ENCODE measurements at regions not wholly inside any gene's neighbourhood (a gene's known extent, or its start where the extent isn't known, plus 50 kb on each side); places are given as distances from the start of the nearest gene placed in this dataset.

GRCh38 chr3:124453189-124453588, 277.1 kb upstream of the UMPS start:
- no peak for TF ChIP-seq CTCF (IDR thresholded peaks at IDR 0.05)
- peaks cover 7 to 14% (median 13%) of the 10 kb centered on the region in 3 donors for H3K27me3 Mint-ChIP-seq (ENCODE audit: low read depth in 3 of 3)

GRCh38 chr3:124455891-124456290, 274.4 kb upstream of the UMPS start:
- H3K27ac Mint-ChIP-seq = no peak overlapping the region
- Histone ChIP-seq H3K27me3 (ENCODE audit: control insufficient read depth in 2 of 2, insufficient read depth in 2 of 2, low read length in 2 of 2) (peaks cover 0 to 5% of the 10 kb centered on the region in 2 donors), H3K4me3 (replicated peaks in 1 of 3; ENCODE audit: low read depth in 2 of 3, low read length in 3 of 3) (no peak overlapping the region), H3K79me2 (ENCODE audit: insufficient read depth, low read length) (no peaks in the 10 kb centered on the region), H3K27ac (ENCODE audit: low read depth in 1 of 2, low read length in 2 of 2) (no peak overlapping the region), H3K9ac (ENCODE audit: insufficient read depth, low read length, poor library complexity, severe bottlenecking) (no peak overlapping the region), H3K9me3 (replicated peaks in 1 of 2; ENCODE audit: control insufficient read depth in 1 of 2, insufficient read depth in 1 of 2, low read length in 2 of 2) (no peaks in the 10 kb centered on the region), H3K4me1 (ENCODE audit: control insufficient read depth in 1 of 2, insufficient read depth in 2 of 2, low read length in 2 of 2) (no peaks in the 10 kb centered on the region), H4K20me1 (ENCODE audit: insufficient read depth, low read length) (no peaks in the 10 kb centered on the region), H2AFZ (ENCODE audit: insufficient read depth, low read depth, low read length, poor library complexity, severe bottlenecking) (no peak overlapping the region), H3K36me3 (replicated peaks in 1 of 2; ENCODE audit: control insufficient read depth in 1 of 2, insufficient read depth in 2 of 2, low read length in 2 of 2) (no peaks in the 10 kb centered on the region), H3K4me2 (replicated peaks; ENCODE audit: extremely low read depth, low read length, poor library complexity, severe bottlenecking) (no peak overlapping the region)
- intact Hi-C loops (cut with micrococcal nuclease) = no loop called here
- peaks cover 9 to 14% (median 9%) of the 10 kb centered on the region in 3 donors for H3K27me3 Mint-ChIP-seq (ENCODE audit: low read depth in 3 of 3)
- peaks cover 0 to 2% (median 0%) of the 10 kb centered on the region in 7 donors for H3K9me3 Mint-ChIP-seq
- no peak for DNase-seq
- peaks cover 5% of the 10 kb centered on the region for H3K4me1 Mint-ChIP-seq
- H3K4me3 Mint-ChIP-seq = no peak overlapping the region
- no peak for TF ChIP-seq CTCF (IDR thresholded peaks at IDR 0.05)
- H3K36me3 Mint-ChIP-seq = no peaks in the 10 kb centered on the region

More at GRCh38 chr3:124453189-124453588, 277.1 kb upstream of the UMPS start:
- no CpG with 5 or more reads among the region's 4 CpGs for WGBS (ENCODE audit: insufficient coverage)
- Histone ChIP-seq H3K4me3 (replicated peaks in 1 of 3; ENCODE audit: low read depth in 2 of 3, low read length in 3 of 3) (no peak overlapping the region), H3K9ac (ENCODE audit: insufficient read depth, low read length, poor library complexity, severe bottlenecking) (no peak overlapping the region), H3K27ac (ENCODE audit: low read depth in 1 of 2, low read length in 2 of 2) (no peak overlapping the region), H3K36me3 (replicated peaks in 1 of 2; ENCODE audit: control insufficient read depth in 1 of 2, insufficient read depth in 2 of 2, low read length in 2 of 2) (no peaks in the 10 kb centered on the region), H3K4me1 (ENCODE audit: control insufficient read depth in 1 of 2, insufficient read depth in 2 of 2, low read length in 2 of 2) (no peaks in the 10 kb centered on the region), H3K27me3 (ENCODE audit: control insufficient read depth in 2 of 2, insufficient read depth in 2 of 2, low read length in 2 of 2) (no peaks in the 10 kb centered on the region), H2AFZ (ENCODE audit: insufficient read depth, low read depth, low read length, poor library complexity, severe bottlenecking) (no peak overlapping the region), H3K4me2 (replicated peaks; ENCODE audit: extremely low read depth, low read length, poor library complexity, severe bottlenecking) (no peak overlapping the region), H3K79me2 (ENCODE audit: insufficient read depth, low read length) (no peaks in the 10 kb centered on the region), H3K9me3 (replicated peaks in 1 of 2; ENCODE audit: control insufficient read depth in 1 of 2, insufficient read depth in 1 of 2, low read length in 2 of 2) (no peaks in the 10 kb centered on the region), H4K20me1 (ENCODE audit: insufficient read depth, low read length) (no peaks in the 10 kb centered on the region)
- no peak for DNase-seq
- H3K4me1 Mint-ChIP-seq = peaks cover 5% of the 10 kb centered on the region
- no peaks in the 10 kb centered on the region for H3K36me3 Mint-ChIP-seq
- no peak overlapping the region for H3K4me3 Mint-ChIP-seq
- peaks cover 0 to 3% (median 0%) of the 10 kb centered on the region in 7 donors for H3K9me3 Mint-ChIP-seq
- H3K27ac Mint-ChIP-seq = peak overlapping the region in 1 of 7 donors; percentile 16
- intact Hi-C loops (cut with micrococcal nuclease) = no loop called here

Data from CD14-positive monocyte (primary cell).